K562 (cell line): ENCODE measurements at regions not wholly inside any gene's neighbourhood (a gene's known extent, or its start where the extent isn't known, plus 50 kb on each side); places are given as distances from the start of the nearest gene placed in this dataset.

Experiments
- ATAC-seq: fragments of 200-7000 bp; cut with Tn5 transposase; 3 replicates; pipeline ENCODE4 v1.9.1; 2020; ENCODE audit warnings: moderate library complexity
- BruUV-seq: library from RNA; stranded (reverse); fragments of 400-500 nt; replicated peaks from 2 replicates; lab custom pipeline; 2021; lab: Mats Ljungman, UMichigan
- CTCF ChIA-PET: fragments of 300-600 bp; formaldehyde crosslinking; extraction: SDS; loops from one replicate; lab custom pipeline; 2021; ENCODE audit warnings: low intra/inter-chr PET ratio; lab: Yijun Ruan, JAX
- POLR2A ChIA-PET: fragments of 300-600, 350-650 bp; sonication (Branson Sonifier 250); formaldehyde crosslinking; extraction: SDS; loops from one replicate; lab custom pipeline; 2021; ENCODE audit warnings: antibody characterized with exemption, inconsistent platforms; lab: Yijun Ruan, JAX
- DNase-seq, 4 experiments: peaks; one replicate each; pipeline versions ENCODE4 v3.0.0 to v3.0.0-alpha.2; 2011 to 2018; ENCODE audit warnings: low spot score in 3 of 4, mixed read lengths in 3 of 4; ENCODE audit errors: extremely low read depth in 1 of 4
- FAIRE-seq: peaks from 2 replicates; lab custom pipeline; 2011; peaks lifted over from hg19 to GRCh38; lab: Jason Lieb, UNC
- H2AFZ ChIP-seq: 2 replicates; pipeline ENCODE4 v1.6.0; 2011; ENCODE audit warnings: low read depth, low read length, control low read depth, inconsistent platforms
- H3K27ac ChIP-seq: fragments of 200-600 bp; 3 replicates; pipeline ENCODE4 v1.8.0; 2011; ENCODE audit warnings: low read depth, mild to moderate bottlenecking, control low read depth, inconsistent platforms, low read length, moderate library complexity, mixed read lengths; ENCODE audit errors: extremely low read depth
- H3K27me3 ChIP-seq, 2 experiments: fragments of 300-600 bp in 1 of 2; 2 replicates in 1 of 2; 3 replicates in 1 of 2; pipeline versions ENCODE4 v1.6.0 to v1.8.0; 2011; ENCODE audit warnings: inconsistent platforms in 2 of 2, low read length in 2 of 2, mild to moderate bottlenecking in 1 of 2, mixed read lengths in 1 of 2, moderate library complexity in 1 of 2; ENCODE audit not compliant: control insufficient read depth in 2 of 2, insufficient read depth in 2 of 2
- H3K36me3 ChIP-seq: fragments of 300-600 bp; 3 replicates; pipeline ENCODE4 v1.8.0; 2011; ENCODE audit warnings: mild to moderate bottlenecking, low read length, inconsistent platforms; ENCODE audit not compliant: control insufficient read depth, insufficient read depth
- H3K4me1 ChIP-seq, 2 experiments: fragments of 200-600 bp in 1 of 2; replicated peaks in 1 of 2; 2 replicates in 1 of 2; 3 replicates in 1 of 2; pipeline versions ENCODE4 v1.5.1 to v1.8.0; 2011; ENCODE audit warnings: inconsistent platforms in 2 of 2, low read length in 2 of 2, mild to moderate bottlenecking in 1 of 2, mixed read lengths in 1 of 2, moderate library complexity in 1 of 2; ENCODE audit not compliant: control insufficient read depth in 2 of 2, insufficient read depth in 2 of 2
- H3K4me2 ChIP-seq: 2 replicates; pipeline ENCODE4 v1.6.1; 2011; ENCODE audit warnings: low read length, control low read depth, inconsistent platforms, mixed read lengths; ENCODE audit not compliant: insufficient read depth
- H3K4me3 ChIP-seq: fragments of 200-600 bp; sonication (generic), shearing (Covaris generic); 2 replicates; pipeline ENCODE4 v1.5.1; 2016; ENCODE audit warnings: control low read depth, inconsistent platforms
- H3K79me2 ChIP-seq: fragments of 200-600 bp; 3 replicates; pipeline ENCODE4 v1.8.0; 2011; ENCODE audit warnings: low read length, inconsistent platforms; ENCODE audit not compliant: control insufficient read depth, insufficient read depth
- H3K9ac ChIP-seq, 2 experiments: 2 replicates each; pipeline versions ENCODE4 v1.6.0 to v1.6.1; 2011; ENCODE audit warnings: low read depth in 2 of 2, low read length in 2 of 2, control low read depth in 1 of 2, inconsistent platforms in 1 of 2, mild to moderate bottlenecking in 1 of 2, mixed read lengths in 1 of 2; ENCODE audit not compliant: insufficient read depth in 1 of 2
- H3K9me1 ChIP-seq: one replicate; pipeline ENCODE4 v1.6.0; 2011; ENCODE audit warnings: inconsistent platforms, mild to moderate bottlenecking, low read length, moderate library complexity; ENCODE audit not compliant: control insufficient read depth, insufficient read depth
- H3K9me3 ChIP-seq: replicated peaks from 2 replicates; pipeline ENCODE4 v1.5.1; 2011; ENCODE audit warnings: low read depth, low read length, inconsistent platforms; ENCODE audit not compliant: control insufficient read depth, insufficient read depth
- H4K20me1 ChIP-seq: replicated peaks from 2 replicates; pipeline ENCODE4 v1.6.1; 2011; ENCODE audit warnings: low read length, inconsistent platforms, mixed read lengths; ENCODE audit not compliant: control insufficient read depth, insufficient read depth
- ARNT ChIP-seq, 2 experiments: fragments of 450-650 bp; IDR thresholded peaks; 2 replicates each; pipeline ENCODE4 v1.6.1; 2016; ENCODE audit warnings: mild to moderate bottlenecking in 1 of 2
- CHD2 ChIP-seq: IDR thresholded peaks from 2 replicates; pipeline ENCODE4 v1.6.1; 2011; ENCODE audit warnings: low read depth, low read length
- CTCFL ChIP-seq: IDR thresholded peaks from 2 replicates; pipeline ENCODE4 v1.6.1; 2011; ENCODE audit warnings: borderline replicate concordance, low read depth, mild to moderate bottlenecking, moderate library complexity, low read length; ENCODE audit not compliant: insufficient read depth, poor library complexity, severe bottlenecking
- EHMT2 ChIP-seq: fragments of 450-650 bp; IDR thresholded peaks from 2 replicates; pipeline ENCODE4 v1.6.1; 2018; ENCODE audit warnings: antibody characterized with exemption
- HOXB6 ChIP-seq: fragments of 250-450 bp; sonication (Bioruptor Pico); IDR thresholded peaks from 2 replicates; pipeline ENCODE4 v1.5.1; 2022; ENCODE audit warnings: mild to moderate bottlenecking, borderline replicate concordance
- RHOXF2B ChIP-seq: fragments of 250-450 bp; sonication (Bioruptor Pico); conservative IDR thresholded peaks from 2 replicates; pipeline ENCODE4 v1.5.1; 2021
- RNF2 ChIP-seq: sonication (generic); IDR thresholded peaks from 2 replicates; pipeline ENCODE4 v1.6.1; 2016
- TEAD2 ChIP-seq: fragments of 450-650 bp; IDR thresholded peaks from 2 replicates; pipeline ENCODE4 v1.6.1; 2016; ENCODE audit warnings: missing genetic modification characterization, control low read depth, missing compliant biosample characterization
- ZNF436 ChIP-seq: fragments of 250-450, 450-650 bp; sonication (Bioruptor Pico); formaldehyde crosslinking; IDR thresholded peaks from 2 replicates; pipeline ENCODE4 v1.7.0; 2020; ENCODE audit warnings: mild to moderate bottlenecking
- in situ Hi-C: fragments of 300-500 bp; cut with MboI; formaldehyde crosslinking; loops from 4 replicates; pipeline ENCODE4 v1.15.0; 2018; ENCODE audit warnings: inconsistent platforms, mixed read lengths
- intact Hi-C: fragments of 100-400 bp; cut with micrococcal nuclease; formaldehyde crosslinking; loops from 2 replicates; pipeline ENCODE4 v1.14.2; 2022
- TF ChIP-seq, protein P1 (sequence below): fragments of 250-450 bp; sonication (Bioruptor Pico); IDR thresholded peaks from 2 replicates; pipeline ENCODE4 v1.5.0; 2021; ENCODE audit warnings: mild to moderate bottlenecking, moderate library complexity
- TF ChIP-seq, protein P2 (sequence below): sonication (generic); formaldehyde crosslinking; IDR thresholded peaks from 2 replicates; pipeline ENCODE4 v1.8.0; 2022; ENCODE audit warnings: mild to moderate bottlenecking, missing genetic modification reagents

DNA sequence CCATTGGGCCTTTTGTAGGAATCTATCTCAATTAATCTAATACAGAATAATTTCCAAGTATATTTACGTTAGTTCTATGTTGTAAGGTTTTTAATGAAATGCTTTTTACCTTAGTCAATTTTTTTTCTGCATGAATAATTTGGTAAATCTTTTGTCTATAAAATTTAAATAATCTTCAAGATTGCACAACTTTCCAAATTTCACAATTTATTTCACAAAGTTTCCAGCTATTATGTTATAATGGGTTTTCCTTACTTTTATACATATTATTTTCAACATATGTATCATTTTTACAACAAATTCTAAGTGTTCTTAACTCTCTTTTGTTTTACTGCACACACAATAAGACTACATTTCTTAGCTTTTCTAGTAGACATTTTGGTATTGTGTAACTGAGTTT is 470.7 kb downstream of the ETV1 start (continued):
- TF ChIP-seq, protein P1, sequence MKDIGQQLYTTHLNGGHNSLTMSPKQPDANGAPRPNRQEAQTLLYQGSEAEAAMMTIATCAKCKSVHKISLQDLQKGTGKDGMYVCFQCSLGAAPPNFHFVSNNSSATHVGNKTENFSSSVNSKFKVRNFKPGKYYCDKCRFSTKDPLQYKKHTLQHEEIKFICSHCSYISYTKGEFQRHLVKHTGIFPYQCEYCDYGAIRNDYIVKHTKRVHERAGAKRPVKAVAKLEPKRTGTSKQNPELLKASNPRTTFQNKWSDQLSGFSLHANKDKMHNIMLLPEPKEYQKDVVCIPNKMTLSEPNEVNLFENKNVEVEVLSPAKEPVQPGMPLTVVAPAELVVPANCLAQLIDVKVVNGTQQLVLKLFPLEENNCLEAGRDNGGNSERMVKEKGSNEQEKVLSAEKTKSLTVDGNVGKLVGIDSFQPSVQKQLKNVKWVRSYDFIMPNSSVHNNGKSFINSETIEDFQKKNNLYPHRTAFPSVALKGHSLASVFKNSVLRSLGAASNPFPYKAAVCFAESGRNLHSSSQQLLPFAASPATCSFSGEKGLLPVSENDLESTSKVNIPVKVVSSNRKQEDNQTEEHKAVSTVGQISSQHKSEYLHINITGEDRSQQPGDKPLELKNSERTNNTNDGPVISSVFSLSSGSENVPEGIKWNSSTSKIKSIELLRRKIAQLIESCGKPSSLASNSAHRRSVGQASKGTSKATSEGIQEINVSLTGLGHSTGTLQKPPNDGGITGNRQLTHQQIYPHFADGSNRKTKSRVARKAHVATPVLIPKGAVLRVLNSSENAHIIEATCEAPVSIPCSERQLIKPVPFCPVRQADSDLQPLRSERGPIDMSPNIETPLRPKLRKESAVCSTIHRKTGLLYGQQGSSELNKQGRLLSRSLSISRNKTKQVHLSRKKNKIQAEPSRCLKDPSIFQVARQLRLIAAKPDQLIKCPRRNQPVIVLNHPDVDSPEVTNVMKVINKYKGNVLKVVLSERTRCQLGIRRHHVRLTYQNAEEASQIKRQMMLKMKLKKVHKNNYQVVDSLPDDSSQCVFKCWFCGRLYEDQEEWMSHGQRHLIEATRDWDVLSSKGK (CRISPR knock-in tag) = no peak

DNA sequence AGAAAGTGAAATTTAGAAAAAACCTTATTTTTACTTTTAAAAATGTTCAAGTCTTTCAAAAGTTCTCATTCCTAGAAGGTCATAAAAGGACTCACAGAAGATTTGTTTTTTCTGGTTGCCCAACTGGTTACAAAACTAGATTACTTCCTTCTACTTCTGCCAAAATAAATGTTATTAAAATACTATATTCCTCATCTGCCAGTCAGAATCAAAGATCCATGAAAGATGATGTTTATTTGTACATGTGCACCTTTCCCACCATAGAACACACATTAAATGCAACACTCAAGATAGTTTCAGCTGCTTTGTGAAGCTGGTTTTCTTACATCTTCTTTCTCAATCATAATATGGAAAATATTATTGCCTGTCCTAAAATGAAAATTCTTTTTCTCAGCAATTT is 465.4 kb downstream of the ETV1 start:
- H2AFZ ChIP-seq = no peak overlapping the region
- H3K9ac ChIP-seq = no peak overlapping the region
- POLR2A ChIA-PET = no interaction called here
- H3K9me1 ChIP-seq = no peaks in the 10 kb centered on the region
- FAIRE-seq (no peak), DNase-seq (no peak)
- no TSS peak for BruUV-seq
- H4K20me1 ChIP-seq = no peaks in the 10 kb centered on the region
- no peak overlapping the region for H3K4me3 ChIP-seq
- TF ChIP-seq ARNT (IDR thresholded peaks at IDR 0.05) (no peak), EHMT2 (no peak), RNF2 (no peak), CTCFL (no peak), HOXB6 (CRISPR knock-in tag) (no peak), ZNF436 (no peak), TEAD2 (tag) (no peak), CHD2 (no peak), RHOXF2B (no peak)
- TF ChIP-seq, protein P2, sequence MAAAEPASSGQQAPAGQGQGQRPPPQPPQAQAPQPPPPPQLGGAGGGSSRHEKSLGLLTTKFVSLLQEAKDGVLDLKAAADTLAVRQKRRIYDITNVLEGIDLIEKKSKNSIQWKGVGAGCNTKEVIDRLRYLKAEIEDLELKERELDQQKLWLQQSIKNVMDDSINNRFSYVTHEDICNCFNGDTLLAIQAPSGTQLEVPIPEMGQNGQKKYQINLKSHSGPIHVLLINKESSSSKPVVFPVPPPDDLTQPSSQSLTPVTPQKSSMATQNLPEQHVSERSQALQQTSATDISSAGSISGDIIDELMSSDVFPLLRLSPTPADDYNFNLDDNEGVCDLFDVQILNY (CRISPR knock-in tag) = no peak
- TF ChIP-seq, all 486 proteins: peak for 0
- H3K4me2 ChIP-seq = no peak overlapping the region
- in situ Hi-C loops (no loop called here), intact Hi-C loops (no loop called here)
- H3K9me3 ChIP-seq = no peaks in the 10 kb centered on the region; the same call in 1 of the 2 replicates
- H3K79me2 ChIP-seq = no peaks in the 10 kb centered on the region
- CTCF ChIA-PET = no interaction called here
- H3K27ac ChIP-seq = no peak overlapping the region
- ATAC-seq = no peak
- H3K27me3 ChIP-seq = no peaks in the 10 kb centered on the region
- no peaks in the 10 kb centered on the region for H3K36me3 ChIP-seq
- no peaks in the 10 kb centered on the region for H3K4me1 ChIP-seq
